GM23338 (cell line): ENCODE measurements at regions not wholly inside any gene's neighbourhood (a gene's known extent, or its start where the extent isn't known, plus 50 kb on each side); places are given as distances from the start of the nearest gene placed in this dataset.

ENCODE experiments used
- ATAC-seq: fragments of 200-7000 bp; cut with Tn5 transposase; 3 replicates; pipeline ENCODE4 v1.9.1; 2020
- DNase-seq: peaks from one replicate; pipeline ENCODE4 v3.0.0-alpha.2; 2015; ENCODE audit warnings: low spot score
- H2AFZ ChIP-seq: fragments of 200-600 bp; sonication (generic); 2 replicates; pipeline ENCODE4 v1.8.0; 2016; ENCODE audit warnings: antibody characterized with exemption, mild to moderate bottlenecking, moderate library complexity
- H3F3A ChIP-seq: fragments of 200-600 bp; sonication (generic); replicated peaks from 2 replicates; pipeline ENCODE4 v1.8.0; 2017; ENCODE audit warnings: antibody characterized with exemption, mixed run types, low read depth
- H3K27ac ChIP-seq: fragments of 200-600 bp; sonication (generic); 2 replicates; pipeline ENCODE4 v1.6.1; 2016; ENCODE audit warnings: low read depth
- H3K27me3 ChIP-seq: fragments of 200-600 bp; sonication (generic); 2 replicates; pipeline ENCODE4 v1.8.0; 2016; ENCODE audit warnings: mild to moderate bottlenecking, mixed run types, moderate library complexity; ENCODE audit not compliant: insufficient read depth
- H3K36me3 ChIP-seq: fragments of 200-600 bp; sonication (generic); 2 replicates; pipeline ENCODE4 v1.8.0; 2016; ENCODE audit warnings: mild to moderate bottlenecking; ENCODE audit not compliant: insufficient read depth
- H3K4me1 ChIP-seq: fragments of 200-600 bp; sonication (generic); 2 replicates; pipeline ENCODE4 v1.8.0; 2016; ENCODE audit warnings: mild to moderate bottlenecking, moderate library complexity; ENCODE audit not compliant: insufficient read depth
- H3K4me2 ChIP-seq: fragments of 200-600 bp; sonication (generic); 2 replicates; pipeline ENCODE4 v1.7.1; 2017; ENCODE audit warnings: mixed run types
- H3K4me3 ChIP-seq: fragments of 200-600 bp; sonication (generic); 2 replicates; pipeline ENCODE4 v1.6.1; 2016; ENCODE audit warnings: mixed run types
- H3K79me2 ChIP-seq: fragments of 200-600 bp; sonication (generic); replicated peaks from 2 replicates; pipeline ENCODE4 v1.8.0; 2017; ENCODE audit warnings: mild to moderate bottlenecking; ENCODE audit not compliant: insufficient read depth
- H3K9me2 ChIP-seq: fragments of 200-600 bp; sonication (generic); 2 replicates; pipeline ENCODE4 v1.8.0; 2017; ENCODE audit not compliant: insufficient read depth
- H4K20me1 ChIP-seq: fragments of 200-600 bp; sonication (generic); replicated peaks from 2 replicates; pipeline ENCODE4 v1.8.0; 2017; ENCODE audit warnings: mild to moderate bottlenecking; ENCODE audit not compliant: insufficient read depth
- H3K27ac Mint-ChIP-seq: 2 replicates; pipeline ENCODE4 v1.8.0; 2020; ENCODE audit warnings: inconsistent platforms, mild to moderate bottlenecking, moderate library complexity, mixed read lengths
- H3K27me3 Mint-ChIP-seq: 3 replicates; pipeline ENCODE4 v1.8.0; 2022; ENCODE audit warnings: low read depth, mild to moderate bottlenecking, moderate library complexity, mixed read lengths, inconsistent platforms; ENCODE audit not compliant: insufficient read depth, poor library complexity
- H3K36me3 Mint-ChIP-seq: 3 replicates; pipeline ENCODE4 v1.8.0; 2021; ENCODE audit warnings: low read depth, mild to moderate bottlenecking, inconsistent platforms, moderate library complexity, mixed read lengths
- H3K4me1 Mint-ChIP-seq: 3 replicates; pipeline ENCODE4 v1.8.0; 2020; ENCODE audit warnings: mild to moderate bottlenecking, inconsistent platforms, mixed read lengths
- H3K4me3 Mint-ChIP-seq: 3 replicates; pipeline ENCODE4 v1.8.0; 2021; ENCODE audit warnings: moderate library complexity, mild to moderate bottlenecking, inconsistent platforms, mixed read lengths
- H3K9me3 Mint-ChIP-seq: 3 replicates; pipeline ENCODE4 v1.8.0; 2020; ENCODE audit warnings: moderate library complexity, mild to moderate bottlenecking, inconsistent platforms, mixed read lengths
- CREB1 ChIP-seq: fragments of 250-450 bp; sonication (Bioruptor Pico); IDR thresholded peaks from 2 replicates; pipeline ENCODE4 v1.5.0; 2020; ENCODE audit warnings: low read depth, mild to moderate bottlenecking, moderate library complexity
- ETS1 ChIP-seq: IDR thresholded peaks from 2 replicates; pipeline ENCODE4 v1.6.1; 2016; ENCODE audit warnings: antibody characterized with exemption
- EZH2 ChIP-seq: fragments of 200-600 bp; sonication (generic); IDR thresholded peaks from one replicate; pipeline ENCODE4 v1.8.0; 2017; ENCODE audit warnings: antibody characterized with exemption, mild to moderate bottlenecking, low read depth; ENCODE audit not compliant: unreplicated experiment
- EZH2phosphoT487 ChIP-seq: fragments of 200-600 bp; sonication (generic); IDR thresholded peaks from one replicate; pipeline ENCODE4 v1.8.1; 2018; ENCODE audit warnings: antibody characterized with exemption; ENCODE audit not compliant: unreplicated experiment
- JUNB ChIP-seq: IDR thresholded peaks from one replicate; pipeline ENCODE4 v1.6.1; 2016; ENCODE audit warnings: antibody characterized with exemption; ENCODE audit not compliant: unreplicated experiment
- POLR2AphosphoS5 ChIP-seq: IDR thresholded peaks from 2 replicates; pipeline ENCODE4 v1.6.1; 2016; ENCODE audit warnings: antibody characterized with exemption, low read depth
- STAT1 ChIP-seq: IDR thresholded peaks from one replicate; pipeline ENCODE4 v1.6.1; 2016; ENCODE audit warnings: antibody characterized with exemption; ENCODE audit not compliant: unreplicated experiment
- ZNF114 ChIP-seq: fragments of 250-450 bp; sonication (Bioruptor Pico); IDR thresholded peaks from 2 replicates; pipeline ENCODE4 v1.5.0; 2020; ENCODE audit warnings: mild to moderate bottlenecking, moderate library complexity
- ZNF331 ChIP-seq: fragments of 250-450 bp; sonication (Bioruptor Pico); IDR thresholded peaks from 2 replicates; pipeline ENCODE4 v1.5.0; 2020; ENCODE audit warnings: low read depth, mild to moderate bottlenecking, moderate library complexity
- TF ChIP-seq, protein P1 (sequence below): fragments of 250-450 bp; sonication (Bioruptor Pico); IDR thresholded peaks from 2 replicates; pipeline ENCODE4 v1.5.0; 2020; ENCODE audit warnings: mild to moderate bottlenecking, moderate library complexity

- Mint-ChIP-seq H3K9me3 (no peaks in the 10 kb centered on the region), H3K4me3 (no peak overlapping the region), H3K4me1 (peaks cover 40% of the 10 kb centered on the region), H3K27me3 (peaks cover 5% of the 10 kb centered on the region), H3K36me3 (no peaks in the 10 kb centered on the region), H3K27ac (no peak overlapping the region; the same call in 1 of the 2 replicates)
- no peak overlapping the region for H3K4me3 ChIP-seq
- no peaks in the 10 kb centered on the region for H3F3A ChIP-seq
- no peaks in the 10 kb centered on the region for H4K20me1 ChIP-seq
- no peak overlapping the region for H2AFZ ChIP-seq
- H3K4me2 ChIP-seq: peak overlapping the region; percentile 58
- DNase-seq (peak; percentile 10), ATAC-seq (peak; percentile 68)
- no peak overlapping the region for H3K27ac ChIP-seq
- no peaks in the 10 kb centered on the region for H3K79me2 ChIP-seq
- H3K27me3 ChIP-seq: no peaks in the 10 kb centered on the region
- peaks cover 39% of the 10 kb centered on the region for H3K4me1 ChIP-seq
- no peaks in the 10 kb centered on the region for H3K9me2 ChIP-seq
- no peaks in the 10 kb centered on the region for H3K36me3 ChIP-seq
- TF ChIP-seq STAT1 (no peak), CREB1 (CRISPR knock-in tag) (no peak)
These were observed 323.3 kb downstream of the DHX15 start for GRCh38 chr4:24260923-24261564.

- H2AFZ ChIP-seq: no peak overlapping the region
- ATAC-seq: no peak
- TF ChIP-seq EZH2phosphoT487 (no peak), ZNF331 (CRISPR knock-in tag) (no peak), CREB1 (CRISPR knock-in tag) (no peak), ETS1 (no peak), STAT1 (no peak), POLR2AphosphoS5 (no peak), JUNB (no peak), EZH2 (no peak), ZNF114 (CRISPR knock-in tag) (no peak)
- TF ChIP-seq, protein P1, sequence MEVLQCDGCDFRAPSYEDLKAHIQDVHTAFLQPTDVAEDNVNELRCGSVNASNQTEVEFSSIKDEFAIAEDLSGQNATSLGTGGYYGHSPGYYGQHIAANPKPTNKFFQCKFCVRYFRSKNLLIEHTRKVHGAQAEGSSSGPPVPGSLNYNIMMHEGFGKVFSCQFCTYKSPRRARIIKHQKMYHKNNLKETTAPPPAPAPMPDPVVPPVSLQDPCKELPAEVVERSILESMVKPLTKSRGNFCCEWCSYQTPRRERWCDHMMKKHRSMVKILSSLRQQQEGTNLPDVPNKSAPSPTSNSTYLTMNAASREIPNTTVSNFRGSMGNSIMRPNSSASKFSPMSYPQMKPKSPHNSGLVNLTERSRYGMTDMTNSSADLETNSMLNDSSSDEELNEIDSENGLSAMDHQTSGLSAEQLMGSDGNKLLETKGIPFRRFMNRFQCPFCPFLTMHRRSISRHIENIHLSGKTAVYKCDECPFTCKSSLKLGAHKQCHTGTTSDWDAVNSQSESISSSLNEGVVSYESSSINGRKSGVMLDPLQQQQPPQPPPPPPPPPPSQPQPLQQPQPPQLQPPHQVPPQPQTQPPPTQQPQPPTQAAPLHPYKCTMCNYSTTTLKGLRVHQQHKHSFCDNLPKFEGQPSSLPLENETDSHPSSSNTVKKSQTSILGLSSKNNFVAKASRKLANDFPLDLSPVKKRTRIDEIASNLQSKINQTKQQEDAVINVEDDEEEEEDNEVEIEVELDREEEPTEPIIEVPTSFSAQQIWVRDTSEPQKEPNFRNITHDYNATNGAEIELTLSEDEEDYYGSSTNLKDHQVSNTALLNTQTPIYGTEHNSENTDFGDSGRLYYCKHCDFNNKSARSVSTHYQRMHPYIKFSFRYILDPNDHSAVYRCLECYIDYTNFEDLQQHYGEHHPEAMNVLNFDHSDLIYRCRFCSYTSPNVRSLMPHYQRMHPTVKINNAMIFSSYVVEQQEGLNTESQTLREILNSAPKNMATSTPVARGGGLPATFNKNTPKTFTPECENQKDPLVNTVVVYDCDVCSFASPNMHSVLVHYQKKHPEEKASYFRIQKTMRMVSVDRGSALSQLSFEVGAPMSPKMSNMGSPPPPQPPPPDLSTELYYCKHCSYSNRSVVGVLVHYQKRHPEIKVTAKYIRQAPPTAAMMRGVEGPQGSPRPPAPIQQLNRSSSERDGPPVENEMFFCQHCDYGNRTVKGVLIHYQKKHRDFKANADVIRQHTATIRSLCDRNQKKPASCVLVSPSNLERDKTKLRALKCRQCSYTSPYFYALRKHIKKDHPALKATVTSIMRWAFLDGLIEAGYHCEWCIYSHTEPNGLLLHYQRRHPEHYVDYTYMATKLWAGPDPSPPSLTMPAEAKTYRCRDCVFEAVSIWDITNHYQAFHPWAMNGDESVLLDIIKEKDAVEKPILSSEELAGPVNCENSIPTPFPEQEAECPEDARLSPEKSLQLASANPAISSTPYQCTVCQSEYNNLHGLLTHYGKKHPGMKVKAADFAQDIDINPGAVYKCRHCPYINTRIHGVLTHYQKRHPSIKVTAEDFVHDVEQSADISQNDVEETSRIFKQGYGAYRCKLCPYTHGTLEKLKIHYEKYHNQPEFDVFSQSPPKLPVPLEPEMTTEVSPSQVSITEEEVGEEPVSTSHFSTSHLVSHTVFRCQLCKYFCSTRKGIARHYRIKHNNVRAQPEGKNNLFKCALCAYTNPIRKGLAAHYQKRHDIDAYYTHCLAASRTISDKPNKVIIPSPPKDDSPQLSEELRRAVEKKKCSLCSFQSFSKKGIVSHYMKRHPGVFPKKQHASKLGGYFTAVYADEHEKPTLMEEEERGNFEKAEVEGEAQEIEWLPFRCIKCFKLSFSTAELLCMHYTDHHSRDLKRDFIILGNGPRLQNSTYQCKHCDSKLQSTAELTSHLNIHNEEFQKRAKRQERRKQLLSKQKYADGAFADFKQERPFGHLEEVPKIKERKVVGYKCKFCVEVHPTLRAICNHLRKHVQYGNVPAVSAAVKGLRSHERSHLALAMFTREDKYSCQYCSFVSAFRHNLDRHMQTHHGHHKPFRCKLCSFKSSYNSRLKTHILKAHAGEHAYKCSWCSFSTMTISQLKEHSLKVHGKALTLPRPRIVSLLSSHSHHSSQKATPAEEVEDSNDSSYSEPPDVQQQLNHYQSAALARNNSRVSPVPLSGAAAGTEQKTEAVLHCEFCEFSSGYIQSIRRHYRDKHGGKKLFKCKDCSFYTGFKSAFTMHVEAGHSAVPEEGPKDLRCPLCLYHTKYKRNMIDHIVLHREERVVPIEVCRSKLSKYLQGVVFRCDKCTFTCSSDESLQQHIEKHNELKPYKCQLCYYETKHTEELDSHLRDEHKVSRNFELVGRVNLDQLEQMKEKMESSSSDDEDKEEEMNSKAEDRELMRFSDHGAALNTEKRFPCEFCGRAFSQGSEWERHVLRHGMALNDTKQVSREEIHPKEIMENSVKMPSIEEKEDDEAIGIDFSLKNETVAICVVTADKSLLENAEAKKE (CRISPR knock-in tag): no peak
These were observed 324.1 kb downstream of the DHX15 start for GRCh38 chr4:24260133-24260715.

More at GRCh38 chr4:24260133-24260715, 324.1 kb downstream of the DHX15 start:
- no peak for DNase-seq
- no peak overlapping the region for H3K4me3 ChIP-seq
- H3K36me3 ChIP-seq: no peaks in the 10 kb centered on the region
- Mint-ChIP-seq H3K36me3 (no peaks in the 10 kb centered on the region), H3K4me3 (no peak overlapping the region), H3K4me1 (peaks cover 40% of the 10 kb centered on the region), H3K9me3 (no peaks in the 10 kb centered on the region), H3K27ac (no peak overlapping the region), H3K27me3 (peaks cover 5% of the 10 kb centered on the region)
- no peak overlapping the region for H3K4me2 ChIP-seq
- H4K20me1 ChIP-seq: no peaks in the 10 kb centered on the region
- H3K27me3 ChIP-seq: no peaks in the 10 kb centered on the region
- H3K4me1 ChIP-seq: peaks cover 36% of the 10 kb centered on the region
- no peaks in the 10 kb centered on the region for H3K79me2 ChIP-seq
- no peak overlapping the region for H3K27ac ChIP-seq
- no peaks in the 10 kb centered on the region for H3F3A ChIP-seq
- no peaks in the 10 kb centered on the region for H3K9me2 ChIP-seq
